ENCODE measurements at regions not wholly inside any gene's neighbourhood (a gene's known extent, or its start where the extent isn't known, plus 50 kb on each side); places are given as distances from the start of the nearest gene placed in this dataset.

GRCh38 chr19:29395111-29395733 lies 130.6 kb upstream of the VSTM2B start:
- Histone ChIP-seq H3K9me3 (replicated peaks) (no peaks in the 10 kb centered on the region), H3K27me3 (replicated peaks) (no peaks in the 10 kb centered on the region), H3K27ac (no peak overlapping the region), H3K4me3 (no peak overlapping the region), H3K4me1 (replicated peaks) (no peaks in the 10 kb centered on the region), H3K36me3 (no peaks in the 10 kb centered on the region)
- no peak for DNase-seq (ENCODE audit: low read depth in 1 of 2, low spot score in 2 of 2)

- Histone ChIP-seq H3K9me3 (replicated peaks) (no peaks in the 10 kb centered on the region), H3K4me3 (no peak overlapping the region)
- no peak for DNase-seq (ENCODE audit: low read depth in 1 of 2, low spot score in 2 of 2)
Observed at GRCh38 chr19:29395734-29396414, 129.9 kb upstream of the VSTM2B start.

GRCh38 chr19:29396925-29397324 lies 128.9 kb upstream of the VSTM2B start:
- Histone ChIP-seq H3K36me3 (no peaks in the 10 kb centered on the region), H3K27ac (no peak overlapping the region), H3K4me3 (no peak overlapping the region), H3K4me1 (replicated peaks) (no peaks in the 10 kb centered on the region), H3K9me3 (replicated peaks) (no peaks in the 10 kb centered on the region), H3K27me3 (replicated peaks) (no peaks in the 10 kb centered on the region)
- DNase-seq (ENCODE audit: low read depth in 1 of 2, low spot score in 2 of 2), result no peak

More at GRCh38 chr19:29395734-29396414, 129.9 kb upstream of the VSTM2B start:
- H3K36me3 ChIP-seq, result no peaks in the 10 kb centered on the region
- H3K27me3 ChIP-seq (replicated peaks), result no peaks in the 10 kb centered on the region
- no peaks in the 10 kb centered on the region for H3K4me1 ChIP-seq (replicated peaks)
- no peak overlapping the region for H3K27ac ChIP-seq

DNA sequence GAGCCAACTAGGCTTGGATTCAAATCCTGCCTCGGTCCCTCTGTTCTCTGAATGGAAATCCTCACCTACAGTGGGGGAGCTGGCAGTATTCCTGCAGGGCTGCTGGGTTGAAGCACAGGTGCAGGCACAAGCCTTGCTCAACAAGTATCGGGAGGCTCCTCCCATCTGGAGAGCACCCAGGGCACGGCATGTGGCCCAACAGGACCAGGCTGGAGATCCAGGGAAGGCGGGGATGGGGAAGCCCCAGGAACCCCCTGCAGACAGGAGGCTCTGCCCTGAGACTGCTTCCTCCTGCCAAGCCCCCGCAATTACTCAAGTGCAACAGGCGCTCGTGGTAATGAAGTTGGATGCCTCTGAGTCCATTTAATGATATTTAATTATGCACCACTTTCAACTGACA lies 128.0 kb upstream of the VSTM2B start:
- no peaks in the 10 kb centered on the region for H3K9me3 ChIP-seq (replicated peaks)
- H3K27ac ChIP-seq, result no peak overlapping the region
- DNase-seq (ENCODE audit: low read depth in 1 of 2, low spot score in 2 of 2), result no peak
- H3K4me1 ChIP-seq (replicated peaks), result no peaks in the 10 kb centered on the region
- no peaks in the 10 kb centered on the region for H3K27me3 ChIP-seq (replicated peaks)
- no peaks in the 10 kb centered on the region for H3K36me3 ChIP-seq
- no peak overlapping the region for H3K4me3 ChIP-seq

GRCh38 chr19:29399804-29400203 lies 126.0 kb upstream of the VSTM2B start:
- Histone ChIP-seq H3K9me3 (replicated peaks) (no peaks in the 10 kb centered on the region), H3K27ac (no peak overlapping the region), H3K36me3 (no peaks in the 10 kb centered on the region), H3K4me1 (replicated peaks) (no peaks in the 10 kb centered on the region), H3K4me3 (no peak overlapping the region), H3K27me3 (replicated peaks) (no peaks in the 10 kb centered on the region)
- no peak for DNase-seq (ENCODE audit: low read depth in 1 of 2, low spot score in 2 of 2)

DNA sequence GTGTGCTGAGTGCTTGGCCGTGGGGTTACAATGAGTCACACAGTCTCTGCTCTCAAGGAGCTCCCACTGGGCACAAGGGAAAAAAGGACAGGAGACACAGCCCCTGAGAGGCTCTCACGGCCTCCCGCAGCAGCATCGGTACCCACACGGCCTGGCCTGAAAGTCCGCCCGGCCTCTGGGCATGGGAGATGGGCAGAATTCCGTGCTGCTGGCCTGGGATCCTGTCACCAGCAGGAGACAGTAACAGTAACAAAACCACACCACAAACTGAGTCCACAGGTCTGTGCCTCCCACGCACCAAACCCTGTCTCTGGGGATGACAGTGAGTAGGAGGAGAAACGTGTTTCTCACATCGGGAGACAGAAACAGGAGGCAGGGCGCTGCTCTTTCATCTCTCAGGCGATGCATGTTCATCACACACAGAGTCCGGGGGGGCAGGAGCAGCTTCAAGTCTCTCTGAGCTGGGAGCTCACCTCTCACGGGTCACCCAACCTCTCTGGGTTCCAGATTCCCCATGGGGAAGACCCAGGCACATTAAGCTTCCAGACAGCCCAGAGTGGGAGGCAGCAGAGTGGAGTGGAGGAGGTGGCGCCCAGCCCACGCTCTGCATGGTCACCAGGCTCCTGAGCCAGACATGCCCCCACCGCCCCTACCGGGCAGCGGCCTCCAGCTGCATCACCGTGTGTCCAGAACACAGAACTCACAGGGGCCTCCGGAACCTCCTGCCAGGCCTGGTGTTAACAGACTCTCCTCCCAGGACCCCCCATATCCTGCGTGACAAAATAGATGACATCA lies 124.7 kb upstream of the VSTM2B start:
- no peaks in the 10 kb centered on the region for H3K9me3 ChIP-seq (replicated peaks)
- H3K36me3 ChIP-seq, result no peaks in the 10 kb centered on the region
- no peak overlapping the region for H3K4me3 ChIP-seq
- no peaks in the 10 kb centered on the region for H3K27me3 ChIP-seq (replicated peaks)
- DNase-seq (ENCODE audit: low read depth in 1 of 2, low spot score in 2 of 2), result no peak
- H3K27ac ChIP-seq, result no peak overlapping the region
- H3K4me1 ChIP-seq (replicated peaks), result no peaks in the 10 kb centered on the region

GRCh38 chr19:29401712-29402421 lies 123.9 kb upstream of the VSTM2B start:
- Histone ChIP-seq H3K27me3 (replicated peaks) (no peaks in the 10 kb centered on the region), H3K4me3 (no peak overlapping the region), H3K36me3 (no peaks in the 10 kb centered on the region), H3K9me3 (replicated peaks) (no peaks in the 10 kb centered on the region), H3K27ac (no peak overlapping the region), H3K4me1 (replicated peaks) (no peaks in the 10 kb centered on the region)
- no peak for DNase-seq (ENCODE audit: low read depth in 1 of 2, low spot score in 2 of 2)

GRCh38 chr19:29402563-29402962 lies 123.2 kb upstream of the VSTM2B start:
- no peaks in the 10 kb centered on the region for H3K27me3 ChIP-seq (replicated peaks)
- H3K9me3 ChIP-seq (replicated peaks), result no peaks in the 10 kb centered on the region
- no peak overlapping the region for H3K27ac ChIP-seq
- no peak for DNase-seq (ENCODE audit: low read depth in 1 of 2, low spot score in 2 of 2)
- no peaks in the 10 kb centered on the region for H3K4me1 ChIP-seq (replicated peaks)
- H3K36me3 ChIP-seq, result no peaks in the 10 kb centered on the region
- H3K4me3 ChIP-seq, result no peak overlapping the region

- no peak overlapping the region for H3K27ac ChIP-seq
- no peaks in the 10 kb centered on the region for H3K4me1 ChIP-seq (replicated peaks)
- H3K27me3 ChIP-seq (replicated peaks), result no peaks in the 10 kb centered on the region
- H3K36me3 ChIP-seq, result no peaks in the 10 kb centered on the region
- no peaks in the 10 kb centered on the region for H3K9me3 ChIP-seq (replicated peaks)
- DNase-seq (ENCODE audit: low read depth in 1 of 2, low spot score in 2 of 2), result no peak
- H3K4me3 ChIP-seq, result no peak overlapping the region
Observed at GRCh38 chr19:29404015-29404414, 121.8 kb upstream of the VSTM2B start.

- Histone ChIP-seq H3K4me3 (no peak overlapping the region), H3K9me3 (replicated peaks) (no peaks in the 10 kb centered on the region), H3K27ac (no peak overlapping the region), H3K27me3 (replicated peaks) (no peaks in the 10 kb centered on the region), H3K4me1 (replicated peaks) (no peaks in the 10 kb centered on the region), H3K36me3 (no peaks in the 10 kb centered on the region)
- DNase-seq (ENCODE audit: low read depth in 1 of 2, low spot score in 2 of 2), result no peak
Observed at GRCh38 chr19:29404951-29405727, 120.7 kb upstream of the VSTM2B start.

DNA sequence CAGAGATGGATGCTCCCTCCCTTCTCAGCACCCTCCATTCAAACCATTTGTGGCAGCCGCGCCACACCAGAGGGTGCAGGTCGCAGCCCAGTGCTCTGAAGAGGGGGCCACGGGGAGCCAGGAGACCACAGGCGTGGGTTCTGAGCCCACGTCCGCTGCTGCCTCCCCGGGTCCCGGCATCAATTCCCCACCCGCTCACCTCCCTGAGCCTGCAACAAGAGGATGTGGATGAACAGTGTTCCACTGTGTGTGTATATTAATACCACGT lies 120.1 kb upstream of the VSTM2B start:
- H3K36me3 ChIP-seq, result no peaks in the 10 kb centered on the region
- H3K4me1 ChIP-seq (replicated peaks), result no peaks in the 10 kb centered on the region
- H3K27ac ChIP-seq, result no peak overlapping the region
- no peaks in the 10 kb centered on the region for H3K27me3 ChIP-seq (replicated peaks)
- no peaks in the 10 kb centered on the region for H3K9me3 ChIP-seq (replicated peaks)
- DNase-seq (ENCODE audit: low read depth in 1 of 2, low spot score in 2 of 2), result no peak
- H3K4me3 ChIP-seq, result no peak overlapping the region

DNA sequence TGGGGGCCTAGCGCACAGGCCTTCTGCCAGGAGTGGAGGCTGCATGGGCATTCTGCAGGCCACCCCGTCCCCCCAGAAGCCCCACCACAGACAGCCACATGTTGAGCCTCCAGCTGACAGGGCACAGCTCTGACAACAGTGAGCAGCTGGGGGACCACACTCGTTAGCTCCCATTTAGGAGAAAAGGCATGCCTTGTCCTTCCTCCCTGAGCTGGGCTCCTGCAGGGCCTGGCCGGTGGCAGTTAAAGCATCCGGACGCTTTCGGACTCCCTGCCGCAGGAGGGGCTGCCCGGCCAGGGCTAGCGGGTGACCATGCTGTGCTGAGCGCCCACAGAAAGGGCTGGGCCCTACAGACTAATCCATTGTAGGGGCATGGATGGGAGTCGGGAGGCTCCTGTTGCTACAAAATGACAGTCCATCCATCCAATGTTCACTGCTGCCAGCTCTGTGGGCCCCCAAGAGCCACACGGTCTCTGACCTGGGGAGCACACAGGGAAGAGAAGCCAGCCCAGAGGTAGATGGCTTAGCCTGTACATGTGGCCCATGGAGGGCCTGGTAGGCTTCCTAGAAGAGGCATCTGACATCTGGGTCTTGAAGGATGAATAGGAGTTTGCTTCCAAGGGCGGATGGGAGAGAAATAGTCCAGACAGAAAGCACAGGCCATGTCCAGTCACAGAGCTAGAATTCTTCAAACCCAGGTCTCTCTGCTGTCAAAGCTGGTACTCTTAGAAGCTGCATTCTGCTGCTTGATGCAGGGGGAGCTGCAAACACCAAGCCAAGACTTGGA lies 116.5 kb upstream of the VSTM2B start:
- Histone ChIP-seq H3K27ac (no peak overlapping the region), H3K36me3 (no peaks in the 10 kb centered on the region), H3K4me3 (no peak overlapping the region), H3K9me3 (replicated peaks) (no peaks in the 10 kb centered on the region), H3K27me3 (replicated peaks) (no peaks in the 10 kb centered on the region), H3K4me1 (replicated peaks) (no peaks in the 10 kb centered on the region)
- DNase-seq (ENCODE audit: low read depth in 1 of 2, low spot score in 2 of 2), result no peak

GRCh38 chr19:29410601-29411000 lies 115.2 kb upstream of the VSTM2B start:
- H3K36me3 ChIP-seq, result no peaks in the 10 kb centered on the region
- H3K9me3 ChIP-seq (replicated peaks), result no peaks in the 10 kb centered on the region

More at GRCh38 chr19:29410601-29411000, 115.2 kb upstream of the VSTM2B start:
- H3K27ac ChIP-seq, result no peak overlapping the region
- no peaks in the 10 kb centered on the region for H3K27me3 ChIP-seq (replicated peaks)
- no peaks in the 10 kb centered on the region for H3K4me1 ChIP-seq (replicated peaks)
- H3K4me3 ChIP-seq, result no peak overlapping the region
- DNase-seq (ENCODE audit: low read depth in 1 of 2, low spot score in 2 of 2), result no peak

Data from SJSA1 (cell line).